H9 (cell line): ENCODE measurements at regions not wholly inside any gene's neighbourhood (a gene's known extent, or its start where the extent isn't known, plus 50 kb on each side); places are given as distances from the start of the nearest gene placed in this dataset.

Source experiments
- DNase-seq: peaks from one replicate; pipeline ENCODE4 v3.0.0-alpha.2; 2017
- H2AFZ ChIP-seq: one replicate; pipeline ENCODE4 v1.6.1; 2013; ENCODE audit warnings: mild to moderate bottlenecking, low read length, control low read depth, moderate library complexity
- H2AK5ac ChIP-seq: 2 replicates; pipeline ENCODE4 v1.6.1; 2013; ENCODE audit warnings: low read length, control low read depth, mixed read lengths; ENCODE audit not compliant: insufficient read length
- H2BK120ac ChIP-seq: one replicate; pipeline ENCODE4 v1.6.1; 2013; ENCODE audit warnings: low read depth, mild to moderate bottlenecking, low read length, control low read depth, inconsistent platforms; ENCODE audit not compliant: poor library complexity, severe bottlenecking
- H2BK12ac ChIP-seq: 2 replicates; pipeline ENCODE4 v1.6.1; 2013; ENCODE audit warnings: low read length, control low read depth, mixed read lengths, low read depth; ENCODE audit not compliant: insufficient read length
- H2BK15ac ChIP-seq: 2 replicates; pipeline ENCODE4 v1.6.1; 2013; ENCODE audit warnings: low read depth, low read length, control low read depth
- H2BK20ac ChIP-seq: one replicate; pipeline ENCODE4 v1.6.1; 2013; ENCODE audit warnings: low read depth, mild to moderate bottlenecking, low read length, control low read depth, inconsistent platforms; ENCODE audit not compliant: poor library complexity, severe bottlenecking
- H2BK5ac ChIP-seq: 2 replicates; pipeline ENCODE4 v1.6.1; 2013; ENCODE audit warnings: low read length, control low read depth, mixed read lengths; ENCODE audit not compliant: insufficient read length
- H3K14ac ChIP-seq: 2 replicates; pipeline ENCODE4 v1.6.1; 2013; ENCODE audit warnings: low read length, control low read depth; ENCODE audit not compliant: insufficient read depth
- H3K18ac ChIP-seq: 2 replicates; pipeline ENCODE4 v1.6.1; 2013; ENCODE audit warnings: low read depth, mild to moderate bottlenecking, mixed read lengths, low read length, control low read depth; ENCODE audit not compliant: insufficient read length
- H3K23ac ChIP-seq: 2 replicates; pipeline ENCODE4 v1.6.1; 2013; ENCODE audit warnings: low read length, control low read depth, mixed read lengths, low read depth; ENCODE audit not compliant: insufficient read length
- H3K23me2 ChIP-seq: 2 replicates; pipeline ENCODE4 v1.6.1; 2013; ENCODE audit warnings: low read depth, mild to moderate bottlenecking, mixed read lengths, low read length, control low read depth; ENCODE audit not compliant: insufficient read length, poor library complexity, severe bottlenecking
- H3K27ac ChIP-seq: 2 replicates; pipeline ENCODE4 v1.5.1; 2013; ENCODE audit warnings: low read length, control low read depth, mixed read lengths, low read depth; ENCODE audit not compliant: insufficient read length
- H3K27me3 ChIP-seq: 2 replicates; pipeline ENCODE4 v1.6.1; 2013; ENCODE audit warnings: low read length, control low read depth, inconsistent platforms; ENCODE audit not compliant: insufficient read depth
- H3K4ac ChIP-seq: 2 replicates; pipeline ENCODE4 v1.6.1; 2013; ENCODE audit warnings: low read depth, mild to moderate bottlenecking, control low read depth, inconsistent platforms, low read length, moderate library complexity
- H3K4me1 ChIP-seq: 2 replicates; pipeline ENCODE4 v1.6.1; 2013; ENCODE audit warnings: low read length, control low read depth, inconsistent platforms; ENCODE audit not compliant: insufficient read depth
- H3K4me2 ChIP-seq: 2 replicates; pipeline ENCODE4 v1.6.1; 2013; ENCODE audit warnings: low read length, control low read depth, mixed read lengths; ENCODE audit not compliant: insufficient read length, insufficient read depth
- H3K56ac ChIP-seq: 2 replicates; pipeline ENCODE4 v1.6.1; 2013; ENCODE audit warnings: low read depth, mild to moderate bottlenecking, mixed read lengths, low read length, control low read depth; ENCODE audit not compliant: insufficient read length
- H3K79me1 ChIP-seq: 2 replicates; pipeline ENCODE4 v1.6.1; 2013; ENCODE audit warnings: low read depth, mild to moderate bottlenecking, moderate library complexity, low read length, control low read depth, inconsistent platforms; ENCODE audit not compliant: insufficient read depth, poor library complexity, severe bottlenecking
- H3K79me2 ChIP-seq: 2 replicates; pipeline ENCODE4 v1.6.1; 2013; ENCODE audit warnings: low read length, control low read depth, inconsistent platforms; ENCODE audit not compliant: insufficient read depth
- H3K9ac ChIP-seq: 2 replicates; pipeline ENCODE4 v1.6.1; 2013; ENCODE audit warnings: low read length, control low read depth, mixed read lengths; ENCODE audit not compliant: insufficient read length; ENCODE audit errors: extremely low read depth
- H3K9me3 ChIP-seq: one replicate; pipeline ENCODE4 v1.6.1; 2013; ENCODE audit warnings: low read depth, low read length, inconsistent platforms; ENCODE audit not compliant: control insufficient read depth
- H3T11ph ChIP-seq: one replicate; pipeline ENCODE4 v1.6.1; 2013; ENCODE audit warnings: mild to moderate bottlenecking, low read length, control low read depth, inconsistent platforms
- H4K20me1 ChIP-seq: one replicate; pipeline ENCODE4 v1.6.1; 2013; ENCODE audit not compliant: control insufficient read depth, insufficient read length, insufficient read depth
- H4K5ac ChIP-seq: 2 replicates; pipeline ENCODE4 v1.6.1; 2013; ENCODE audit warnings: low read depth, mild to moderate bottlenecking, mixed read lengths, low read length, control low read depth; ENCODE audit not compliant: insufficient read length
- H4K8ac ChIP-seq: replicated peaks from 2 replicates; pipeline ENCODE4 v1.6.1; 2013; ENCODE audit warnings: low read length, control low read depth, mixed read lengths, low read depth; ENCODE audit not compliant: insufficient read length
- H4K91ac ChIP-seq: 2 replicates; pipeline ENCODE4 v1.6.1; 2013; ENCODE audit warnings: low read depth, mild to moderate bottlenecking, moderate library complexity, mixed read lengths, low read length, control low read depth; ENCODE audit not compliant: insufficient read length
- H3K27ac Mint-ChIP-seq, 3 experiments: 2 replicates in 2 of 3; 3 replicates in 1 of 3; pipeline ENCODE4 v1.8.0; 2020 to 2021; ENCODE audit warnings: mixed read lengths in 3 of 3, mild to moderate bottlenecking in 1 of 3, moderate library complexity in 1 of 3
- H3K27me3 Mint-ChIP-seq: 2 replicates; pipeline ENCODE4 v1.8.0; 2021; ENCODE audit warnings: low read depth, mild to moderate bottlenecking, moderate library complexity, mixed read lengths
- H3K36me3 Mint-ChIP-seq, 3 experiments: 2 replicates in 2 of 3; 3 replicates in 1 of 3; pipeline ENCODE4 v1.8.0; 2020 to 2021; ENCODE audit warnings: low read depth in 3 of 3, mixed read lengths in 3 of 3; ENCODE audit not compliant: insufficient read depth in 1 of 3
- H3K4me1 Mint-ChIP-seq, 2 experiments: 2 replicates each; pipeline ENCODE4 v1.8.0; 2020; ENCODE audit warnings: mixed read lengths in 2 of 2
- H3K4me3 Mint-ChIP-seq, 2 experiments: 2 replicates in 1 of 2; 3 replicates in 1 of 2; pipeline ENCODE4 v1.8.0; 2020 to 2021; ENCODE audit warnings: mild to moderate bottlenecking in 2 of 2, mixed read lengths in 2 of 2, moderate library complexity in 1 of 2
- H3K9me3 Mint-ChIP-seq, 2 experiments: 2 replicates in 1 of 2; 3 replicates in 1 of 2; pipeline ENCODE4 v1.8.0; 2020; ENCODE audit warnings: mild to moderate bottlenecking in 2 of 2, mixed read lengths in 2 of 2, moderate library complexity in 1 of 2
- WGBS: extraction: QIAGEN DNeasy Blood & Tissue Kit; methylation state at CpG from one replicate; pipeline ENCODE4 v1.1.7; 2013; ENCODE audit warnings: missing lambda C conversion rate, low lambda C conversion rate, mixed read lengths; ENCODE audit not compliant: insufficient read length; ENCODE audit errors: extremely low coverage; 5-methylcytosine and 5-hydroxymethylcytosine counted together
- TF ChIP-seq, protein P1 (sequence below): fragments of 200-600 bp; sonication (generic); conservative IDR thresholded peaks from 3 replicates; pipeline ENCODE4 v1.8.0; 2021; ENCODE audit warnings: antibody characterized with exemption, mild to moderate bottlenecking

DNA sequence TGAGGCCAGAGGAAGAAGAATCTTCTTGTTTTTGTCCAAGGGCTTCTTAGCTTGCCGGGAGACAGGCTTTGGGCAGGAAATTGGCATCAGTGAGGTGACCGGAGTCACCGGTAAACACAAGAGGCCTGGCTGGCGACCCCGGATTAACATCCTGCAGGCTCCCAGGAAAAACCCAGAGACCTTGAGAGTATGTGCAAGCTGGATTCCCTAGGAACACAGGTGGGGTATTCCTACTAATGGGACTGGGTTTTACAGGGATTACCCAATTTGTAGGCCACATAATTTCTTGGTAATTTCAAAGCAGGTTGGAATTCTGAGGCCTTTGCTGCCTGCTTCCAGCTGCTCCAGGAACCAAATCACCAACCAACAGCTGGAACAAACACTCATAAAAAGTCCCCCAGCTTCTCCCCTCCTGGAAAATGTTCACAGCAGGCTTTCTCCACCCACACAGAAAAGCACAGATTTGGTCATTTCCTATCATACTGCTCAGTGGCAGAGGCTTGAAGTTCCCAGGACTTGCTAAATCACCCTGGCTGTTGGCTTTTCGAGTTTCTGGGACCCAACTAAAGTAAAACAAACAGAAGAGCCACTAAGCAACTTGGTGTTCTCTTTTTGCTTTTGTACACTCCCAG is 258.8 kb downstream of the IRF8 start:
- Histone ChIP-seq H2AK5ac (no peak overlapping the region), H2BK5ac (no peak overlapping the region), H3K14ac (no peak overlapping the region), H3K79me1 (no peaks in the 10 kb centered on the region), H3K9ac (no peak overlapping the region), H3K4ac (no peak overlapping the region), H3K18ac (no peak overlapping the region), H2BK20ac (no peak overlapping the region), H3K23me2 (no peaks in the 10 kb centered on the region), H2BK12ac (no peak overlapping the region), H3K23ac (no peak overlapping the region), H2AFZ (no peak overlapping the region), H2BK15ac (no peak overlapping the region), H3K9me3 (no peaks in the 10 kb centered on the region), H4K8ac (no peak overlapping the region), H4K20me1 (no peaks in the 10 kb centered on the region), H3T11ph (no peak overlapping the region), H3K56ac (no peak overlapping the region), H3K4me1 (no peaks in the 10 kb centered on the region), H3K27me3 (no peaks in the 10 kb centered on the region), H2BK120ac (no peak overlapping the region), H4K5ac (no peak overlapping the region), H4K91ac (no peak overlapping the region), H3K27ac (no peak overlapping the region), H3K79me2 (no peaks in the 10 kb centered on the region), H3K4me2 (no peak overlapping the region)
- TF ChIP-seq, protein P1, sequence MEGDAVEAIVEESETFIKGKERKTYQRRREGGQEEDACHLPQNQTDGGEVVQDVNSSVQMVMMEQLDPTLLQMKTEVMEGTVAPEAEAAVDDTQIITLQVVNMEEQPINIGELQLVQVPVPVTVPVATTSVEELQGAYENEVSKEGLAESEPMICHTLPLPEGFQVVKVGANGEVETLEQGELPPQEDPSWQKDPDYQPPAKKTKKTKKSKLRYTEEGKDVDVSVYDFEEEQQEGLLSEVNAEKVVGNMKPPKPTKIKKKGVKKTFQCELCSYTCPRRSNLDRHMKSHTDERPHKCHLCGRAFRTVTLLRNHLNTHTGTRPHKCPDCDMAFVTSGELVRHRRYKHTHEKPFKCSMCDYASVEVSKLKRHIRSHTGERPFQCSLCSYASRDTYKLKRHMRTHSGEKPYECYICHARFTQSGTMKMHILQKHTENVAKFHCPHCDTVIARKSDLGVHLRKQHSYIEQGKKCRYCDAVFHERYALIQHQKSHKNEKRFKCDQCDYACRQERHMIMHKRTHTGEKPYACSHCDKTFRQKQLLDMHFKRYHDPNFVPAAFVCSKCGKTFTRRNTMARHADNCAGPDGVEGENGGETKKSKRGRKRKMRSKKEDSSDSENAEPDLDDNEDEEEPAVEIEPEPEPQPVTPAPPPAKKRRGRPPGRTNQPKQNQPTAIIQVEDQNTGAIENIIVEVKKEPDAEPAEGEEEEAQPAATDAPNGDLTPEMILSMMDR: no peak
- Mint-ChIP-seq H3K9me3 (peaks cover 0 to 3% of the 10 kb centered on the region in 2 experiments; a peak in 2 of 5 replicates), H3K36me3 (no peaks in the 10 kb centered on the region), H3K27me3 (peaks cover 30% of the 10 kb centered on the region), H3K4me3 (no peak overlapping the region), H3K4me1 (no peaks in the 10 kb centered on the region), H3K27ac (no peak overlapping the region)
- no peak for DNase-seq
- WGBS: no CpG with 5 or more reads among the region's 6 CpGs
